Bronchial epithelial cell (primary cell): ENCODE measurements at regions not wholly inside any gene's neighbourhood (a gene's known extent, or its start where the extent isn't known, plus 50 kb on each side); places are given as distances from the start of the nearest gene placed in this dataset.
A peak's percentile ranks its signal among the peaks of the same experiment; 100 is the strongest.
"Not testable (repeated sequence)": the region's sequence is repeated elsewhere in the genome, so short reads cannot be mapped to it uniquely, and the experiment has no call there.

ENCODE experiments used
- DNase-seq: peaks from one replicate; pipeline ENCODE4 v3.0.0-alpha.2; 2010; ENCODE audit warnings: low read depth
- FAIRE-seq: peaks from 2 replicates; lab custom pipeline; 2011; peaks lifted over from hg19 to GRCh38; lab: Jason Lieb, UNC
- H3K27me3 ChIP-seq: 2 replicates; pipeline ENCODE4 v1.5.1; 2011; ENCODE audit warnings: low read length; ENCODE audit not compliant: control insufficient read depth, insufficient read depth
- H3K36me3 ChIP-seq: 2 replicates; pipeline ENCODE4 v1.5.1; 2011; ENCODE audit warnings: low read length; ENCODE audit not compliant: control insufficient read depth, insufficient read depth
- H3K4me3 ChIP-seq: 2 replicates; pipeline ENCODE4 v1.5.1; 2011; ENCODE audit warnings: mild to moderate bottlenecking, low read depth, low read length, control low read depth
- CTCF ChIP-seq: IDR thresholded peaks from 2 replicates; pipeline ENCODE4 v1.5.1; 2011; ENCODE audit warnings: mild to moderate bottlenecking, moderate library complexity, low read length, control low read depth, inconsistent platforms; ENCODE audit not compliant: insufficient read depth, severe bottlenecking

- FAIRE-seq = no peak
- no peaks in the 10 kb centered on the region for H3K27me3 ChIP-seq
- no peak for TF ChIP-seq CTCF
Measured at GRCh38 chr13:85982102-85982501, 182.9 kb upstream of the SLITRK6 start.

GRCh38 chr13:85980447-85980846, 181.2 kb upstream of the SLITRK6 start:
- H3K36me3 ChIP-seq, H3K4me3 ChIP-seq, H3K27me3 ChIP-seq, FAIRE-seq, DNase-seq: not testable (repeated sequence)

More at GRCh38 chr13:85982102-85982501, 182.9 kb upstream of the SLITRK6 start:
- H3K36me3 ChIP-seq = no peaks in the 10 kb centered on the region
- peak; percentile 8 for DNase-seq
- no peak overlapping the region for H3K4me3 ChIP-seq

- DNase-seq (peak; percentile 17), FAIRE-seq (no peak)
- Histone ChIP-seq H3K4me3 (no peak overlapping the region), H3K36me3 (no peaks in the 10 kb centered on the region), H3K27me3 (no peaks in the 10 kb centered on the region)
- TF ChIP-seq CTCF = no peak
Measured at GRCh38 chr13:85976242-85976641, 177.0 kb upstream of the SLITRK6 start.

GRCh38 chr13:85974608-85975366, 175.6 kb upstream of the SLITRK6 start:
- no peaks in the 10 kb centered on the region for H3K36me3 ChIP-seq
- H3K27me3 ChIP-seq = no peaks in the 10 kb centered on the region
- FAIRE-seq (no peak), DNase-seq (peak; percentile 73)
- H3K4me3 ChIP-seq = no peak overlapping the region
- no peak for TF ChIP-seq CTCF

- Histone ChIP-seq H3K36me3 (no peaks in the 10 kb centered on the region), H3K4me3 (no peak overlapping the region), H3K27me3 (no peaks in the 10 kb centered on the region)
- TF ChIP-seq CTCF = no peak
- no peak for FAIRE-seq
- DNase-seq = peak; percentile 41
Measured at GRCh38 chr13:85970727-85971126, 171.5 kb upstream of the SLITRK6 start.

DNA sequence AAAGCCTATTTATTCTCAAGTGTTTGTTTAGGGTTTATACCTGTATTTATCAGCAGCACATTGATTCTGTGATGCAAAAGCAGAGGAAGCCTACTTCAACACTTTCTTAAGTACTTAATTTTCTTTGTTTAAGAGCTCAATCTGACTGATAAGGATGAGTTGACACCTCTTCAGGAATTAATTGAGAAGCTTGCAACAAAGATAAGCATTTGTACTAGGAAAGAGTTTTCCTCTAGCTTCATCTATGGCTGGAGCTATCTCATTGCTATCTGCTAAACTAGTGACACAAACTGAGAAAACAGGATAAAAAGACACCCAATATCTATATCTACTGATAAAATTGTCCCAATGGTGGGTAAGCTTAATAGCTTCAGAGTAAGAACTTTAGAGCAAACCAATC, 170.1 kb upstream of the SLITRK6 start:
- no peak for TF ChIP-seq CTCF
- no peak overlapping the region for H3K4me3 ChIP-seq
- no peaks in the 10 kb centered on the region for H3K27me3 ChIP-seq
- H3K36me3 ChIP-seq = no peaks in the 10 kb centered on the region
- no peak for DNase-seq
- FAIRE-seq = no peak
